22Rv1 (cell line): ENCODE measurements at regions not wholly inside any gene's neighbourhood (a gene's known extent, or its start where the extent isn't known, plus 50 kb on each side); places are given as distances from the start of the nearest gene placed in this dataset.

ENCODE experiments used
- CTCF ChIP-seq: fragments of 450-650 bp; IDR thresholded peaks from 2 replicates; pipeline ENCODE4 v1.5.1; 2017; ENCODE audit warnings: mild to moderate bottlenecking
- ZFX ChIP-seq: fragments of 450-650 bp; IDR thresholded peaks from 2 replicates; pipeline ENCODE4 v1.6.1; 2017; ENCODE audit warnings: antibody characterized with exemption, borderline replicate concordance

GRCh38 chr12:115313929-115314328, 630.0 kb upstream of the TBX3 start:
- TF ChIP-seq CTCF (no peak), ZFX (no peak)
